Upper lobe of left lung (tissue), 6 donors: ENCODE measurements at regions not wholly inside any gene's neighbourhood (a gene's known extent, or its start where the extent isn't known, plus 50 kb on each side); places are given as distances from the start of the nearest gene placed in this dataset.

Experiments
- ATAC-seq, 2 donors: fragments of 200-7000 bp; cut with Tn5 transposase; one replicate each; pipeline ENCODE4 v1.9.1; 2022; ENCODE audit warnings: mild to moderate bottlenecking in 2 of 2, moderate library complexity in 2 of 2; ENCODE audit not compliant: low FRiP score in 2 of 2
- DNase-seq, 2 donors: peaks; one replicate each; pipeline ENCODE4 v3.0.0-alpha.2; 2019 to 2020
- H3K27ac ChIP-seq, 4 donors: fragments of 200-600 bp; sonication (generic); one replicate each; pipeline ENCODE4 v1.5.1; 2016 to 2019
- H3K27me3 ChIP-seq, 4 donors: fragments of 200-600 bp; sonication (generic); one replicate each; pipeline ENCODE4 v1.5.1; 2017 to 2019
- H3K36me3 ChIP-seq, 4 donors: fragments of 200-600 bp; sonication (generic); one replicate each; pipeline ENCODE4 v1.5.1; 2016 to 2019
- H3K4me1 ChIP-seq, 4 donors: fragments of 200-600 bp; sonication (generic); one replicate each; pipeline ENCODE4 v1.5.1; 2018 to 2019
- H3K4me3 ChIP-seq, 4 donors: fragments of 200-600 bp; sonication (generic); one replicate each; pipeline ENCODE4 v1.5.1; 2017 to 2019; ENCODE audit warnings: mild to moderate bottlenecking in 2 of 4, moderate library complexity in 1 of 4
- H3K9me3 ChIP-seq, 4 donors: fragments of 200-600 bp; sonication (generic); one replicate each; pipeline ENCODE4 v1.5.1; 2018 to 2019
- CTCF ChIP-seq, 6 experiments: fragments of 450-650 bp in 4 of 6; fragments of 200-600 bp in 2 of 6; sonication (generic) in 2 of 6; IDR thresholded peaks; one replicate each; pipeline ENCODE4 v1.5.1; 2016 to 2019; ENCODE audit warnings: antibody characterized with exemption in 6 of 6
- EP300 ChIP-seq, 4 donors: sonication (generic); formaldehyde crosslinking; IDR thresholded peaks; one replicate each; pipeline ENCODE4 v1.5.1; 2017; ENCODE audit warnings: antibody characterized with exemption in 4 of 4, control low read depth in 2 of 4
- POLR2A ChIP-seq, 4 donors: fragments of 450-650 bp; IDR thresholded peaks; one replicate each; pipeline ENCODE4 v1.5.1; 2016 to 2017; ENCODE audit warnings: antibody characterized with exemption in 4 of 4, mild to moderate bottlenecking in 2 of 4
- POLR2AphosphoS5 ChIP-seq, 2 donors: sonication (generic); formaldehyde crosslinking; IDR thresholded peaks; one replicate each; pipeline ENCODE4 v1.5.1; 2017; ENCODE audit warnings: antibody characterized with exemption in 2 of 2
- WGBS, 2 donors: methylation state at CpG; one replicate each; pipeline ENCODE4 v1.1.5; 2017 to 2018; 5-methylcytosine and 5-hydroxymethylcytosine counted together
- donor health status: DM: no; HTN: no; CAD: no; lungs with moderate emphysema.
- donor health status: DM: no; HTN: yes; CAD: no; lungs with severe emphysema.

- WGBS, 2 donors, result 47 to 54% methylated on average over 2 of the region's 2 CpGs
- Histone ChIP-seq H3K4me1 (no peaks in the 10 kb centered on the region), H3K4me3 (no peak overlapping the region), H3K9me3 (no peaks in the 10 kb centered on the region), H3K36me3 (no peaks in the 10 kb centered on the region), H3K27me3 (no peaks in the 10 kb centered on the region), H3K27ac (no peak overlapping the region)
- TF ChIP-seq EP300 (IDR thresholded peaks at IDR 0.05), result no peak
- DNase-seq (no peak), ATAC-seq (no peak)
These were observed 177.7 kb downstream of the ALDH1A2 start for GRCh38 chr15:57887825-57888224.

DNA sequence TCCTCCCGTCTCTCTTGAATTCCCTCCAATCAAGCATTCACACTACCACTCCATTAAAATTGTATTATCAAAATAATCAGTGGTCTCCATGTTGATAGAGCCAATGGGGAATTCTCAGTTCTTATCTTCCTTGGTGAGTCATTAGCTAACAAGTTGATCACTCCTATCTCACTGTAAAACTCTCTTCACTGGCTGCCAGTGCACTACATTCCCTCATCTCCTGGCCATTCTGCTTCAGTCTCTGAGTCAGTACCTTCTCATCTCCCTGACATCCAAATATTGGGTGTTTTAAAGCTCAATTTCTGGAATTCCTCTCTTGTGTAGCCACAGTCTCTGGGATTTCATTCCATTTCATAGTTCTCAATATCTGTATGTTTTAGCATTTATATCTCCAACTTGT is 175.2 kb downstream of the ALDH1A2 start:
- ATAC-seq, result peak in 1 of 2 donors; percentile 74
- no peaks in the 10 kb centered on the region for H3K9me3 ChIP-seq
- H3K27me3 ChIP-seq, result no peaks in the 10 kb centered on the region
- no peak for TF ChIP-seq POLR2AphosphoS5 (IDR thresholded peaks at IDR 0.05)
- no peak for TF ChIP-seq CTCF (IDR thresholded peaks at IDR 0.05)
- TF ChIP-seq EP300 (IDR thresholded peaks at IDR 0.05), result no peak
- no peak for TF ChIP-seq POLR2A (IDR thresholded peaks at IDR 0.05)
- DNase-seq, result no peak
- WGBS, 2 donors, result 83 to 86% methylated on average over 1 of the region's 1 CpG
- no peaks in the 10 kb centered on the region for H3K36me3 ChIP-seq
- H3K27ac ChIP-seq, result no peak overlapping the region
- H3K4me1 ChIP-seq, result no peaks in the 10 kb centered on the region
- H3K4me3 ChIP-seq, result no peak overlapping the region

DNA sequence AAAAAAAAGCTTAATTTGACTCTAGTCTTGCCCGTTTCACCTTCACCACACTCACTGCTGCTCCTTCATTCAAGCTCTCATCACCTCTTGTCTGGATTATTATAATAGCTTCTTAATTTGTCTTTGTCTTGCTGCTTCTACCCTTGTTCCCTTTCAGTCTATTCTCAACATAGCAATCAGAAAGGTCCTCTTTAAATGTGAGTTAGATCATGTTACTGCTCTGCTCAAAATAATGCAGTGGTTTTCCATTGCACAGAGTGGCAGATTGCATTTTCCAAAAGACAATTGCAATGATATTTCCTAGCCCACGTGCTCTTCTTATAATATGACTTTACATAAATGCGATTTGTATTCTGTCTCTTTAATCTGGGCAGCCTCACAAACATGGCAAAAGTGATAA is 174.6 kb downstream of the ALDH1A2 start:
- TF ChIP-seq POLR2A (IDR thresholded peaks at IDR 0.05) (no peak), POLR2AphosphoS5 (IDR thresholded peaks at IDR 0.05) (no peak), CTCF (IDR thresholded peaks at IDR 0.05) (no peak), EP300 (IDR thresholded peaks at IDR 0.05) (no peak)
- ATAC-seq (no peak), DNase-seq (no peak)
- no peaks in the 10 kb centered on the region for H3K36me3 ChIP-seq
- no peak overlapping the region for H3K27ac ChIP-seq
- no peaks in the 10 kb centered on the region for H3K9me3 ChIP-seq
- H3K4me1 ChIP-seq, result no peaks in the 10 kb centered on the region
- 82 to 87% methylated on average over 3 of the region's 3 CpGs for WGBS, 2 donors
- H3K27me3 ChIP-seq, result no peaks in the 10 kb centered on the region
- H3K4me3 ChIP-seq, result no peak overlapping the region

DNA sequence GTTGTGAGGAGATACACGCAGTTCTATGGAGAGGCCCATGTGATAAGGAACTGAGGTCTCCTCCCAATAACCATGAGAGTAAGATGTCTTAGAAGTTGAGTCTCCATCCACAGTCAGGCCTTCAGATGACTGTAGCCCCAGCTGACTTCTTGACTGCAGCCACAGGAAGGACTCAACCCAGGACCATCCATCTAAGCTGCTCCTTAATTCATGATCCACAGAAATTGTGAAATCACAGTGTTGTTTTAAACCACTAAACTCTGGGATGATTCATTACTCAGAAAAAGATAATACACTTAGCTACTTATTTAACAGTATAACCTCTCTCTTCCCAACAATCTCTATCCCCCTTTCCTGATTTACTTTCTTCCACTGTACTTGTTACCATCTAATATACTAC is 173.3 kb downstream of the ALDH1A2 start:
- Histone ChIP-seq H3K4me3 (no peak overlapping the region), H3K9me3 (no peaks in the 10 kb centered on the region), H3K36me3 (no peaks in the 10 kb centered on the region), H3K27ac (no peak overlapping the region), H3K4me1 (no peaks in the 10 kb centered on the region), H3K27me3 (no peaks in the 10 kb centered on the region)
- TF ChIP-seq POLR2A (IDR thresholded peaks at IDR 0.05), result no peak
- no peak for TF ChIP-seq CTCF (IDR thresholded peaks at IDR 0.05)
- no peak for TF ChIP-seq EP300 (IDR thresholded peaks at IDR 0.05)
- no peak for TF ChIP-seq POLR2AphosphoS5 (IDR thresholded peaks at IDR 0.05)
- ATAC-seq (no peak), DNase-seq (no peak)
- WGBS, 2 donors, result 100% methylated on average over 1 of the region's 1 CpG

DNA sequence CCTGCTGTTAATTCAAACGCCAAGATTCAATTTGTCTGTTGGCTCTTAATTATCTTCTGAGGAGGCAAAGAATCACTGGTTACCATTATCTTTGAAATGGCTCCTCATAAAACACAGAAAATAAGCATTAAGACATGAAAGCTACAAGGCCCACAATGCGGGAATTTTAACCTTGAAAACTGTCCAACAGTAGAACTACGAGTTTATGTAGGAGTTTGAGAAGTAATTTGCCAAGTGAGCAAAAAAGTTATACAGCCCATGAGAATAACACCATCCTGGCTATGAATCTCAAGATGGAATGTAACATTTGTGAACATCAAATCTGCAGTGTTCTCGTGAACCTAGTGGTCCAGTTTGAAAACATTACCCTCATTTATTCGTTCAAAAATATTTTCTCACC is 172.5 kb downstream of the ALDH1A2 start:
- H3K27me3 ChIP-seq, result no peaks in the 10 kb centered on the region
- no peaks in the 10 kb centered on the region for H3K4me1 ChIP-seq
- H3K27ac ChIP-seq, result no peak overlapping the region
- TF ChIP-seq POLR2AphosphoS5 (IDR thresholded peaks at IDR 0.05), result no peak
- no peak for TF ChIP-seq POLR2A (IDR thresholded peaks at IDR 0.05)
- no peak for TF ChIP-seq EP300 (IDR thresholded peaks at IDR 0.05)
- no peak for TF ChIP-seq CTCF (IDR thresholded peaks at IDR 0.05)
- no peaks in the 10 kb centered on the region for H3K36me3 ChIP-seq
- DNase-seq (no peak), ATAC-seq (no peak)
- WGBS, 2 donors, result 77 to 79% methylated on average over 5 of the region's 5 CpGs
- H3K9me3 ChIP-seq, result no peaks in the 10 kb centered on the region
- no peak overlapping the region for H3K4me3 ChIP-seq
